GM12873 (cell line): ENCODE measurements at regions not wholly inside any gene's neighbourhood (a gene's known extent, or its start where the extent isn't known, plus 50 kb on each side); places are given as distances from the start of the nearest gene placed in this dataset.

Experiments used
- TF ChIP-seq, protein P1 (sequence below): IDR thresholded peaks from 2 replicates; pipeline ENCODE4 v1.5.1; 2012; ENCODE audit warnings: low read depth, mild to moderate bottlenecking, moderate library complexity, low read length, control low read depth; ENCODE audit not compliant: insufficient read depth; ENCODE audit errors: missing control alignments

DNA sequence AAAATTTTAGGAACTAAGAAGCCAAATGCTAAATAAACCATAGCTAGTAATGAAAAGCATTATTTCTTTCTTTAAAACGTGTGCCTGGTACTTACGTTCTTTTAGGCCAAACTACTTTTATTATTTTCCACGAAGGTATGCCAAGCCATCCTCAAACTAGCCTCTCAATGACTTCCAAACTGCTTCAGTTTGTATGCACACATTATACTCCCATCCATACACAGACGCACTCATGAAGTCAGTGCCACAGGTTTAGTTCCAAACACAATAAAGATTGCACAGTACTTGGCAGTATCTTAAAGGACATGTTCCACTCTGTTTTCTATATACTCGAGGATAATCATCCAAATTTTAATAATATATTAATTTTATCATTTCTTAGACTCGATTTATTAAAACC lies 609.2 kb upstream of the ZNF385D start:
- TF ChIP-seq, protein P1, sequence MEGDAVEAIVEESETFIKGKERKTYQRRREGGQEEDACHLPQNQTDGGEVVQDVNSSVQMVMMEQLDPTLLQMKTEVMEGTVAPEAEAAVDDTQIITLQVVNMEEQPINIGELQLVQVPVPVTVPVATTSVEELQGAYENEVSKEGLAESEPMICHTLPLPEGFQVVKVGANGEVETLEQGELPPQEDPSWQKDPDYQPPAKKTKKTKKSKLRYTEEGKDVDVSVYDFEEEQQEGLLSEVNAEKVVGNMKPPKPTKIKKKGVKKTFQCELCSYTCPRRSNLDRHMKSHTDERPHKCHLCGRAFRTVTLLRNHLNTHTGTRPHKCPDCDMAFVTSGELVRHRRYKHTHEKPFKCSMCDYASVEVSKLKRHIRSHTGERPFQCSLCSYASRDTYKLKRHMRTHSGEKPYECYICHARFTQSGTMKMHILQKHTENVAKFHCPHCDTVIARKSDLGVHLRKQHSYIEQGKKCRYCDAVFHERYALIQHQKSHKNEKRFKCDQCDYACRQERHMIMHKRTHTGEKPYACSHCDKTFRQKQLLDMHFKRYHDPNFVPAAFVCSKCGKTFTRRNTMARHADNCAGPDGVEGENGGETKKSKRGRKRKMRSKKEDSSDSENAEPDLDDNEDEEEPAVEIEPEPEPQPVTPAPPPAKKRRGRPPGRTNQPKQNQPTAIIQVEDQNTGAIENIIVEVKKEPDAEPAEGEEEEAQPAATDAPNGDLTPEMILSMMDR = no peak

DNA sequence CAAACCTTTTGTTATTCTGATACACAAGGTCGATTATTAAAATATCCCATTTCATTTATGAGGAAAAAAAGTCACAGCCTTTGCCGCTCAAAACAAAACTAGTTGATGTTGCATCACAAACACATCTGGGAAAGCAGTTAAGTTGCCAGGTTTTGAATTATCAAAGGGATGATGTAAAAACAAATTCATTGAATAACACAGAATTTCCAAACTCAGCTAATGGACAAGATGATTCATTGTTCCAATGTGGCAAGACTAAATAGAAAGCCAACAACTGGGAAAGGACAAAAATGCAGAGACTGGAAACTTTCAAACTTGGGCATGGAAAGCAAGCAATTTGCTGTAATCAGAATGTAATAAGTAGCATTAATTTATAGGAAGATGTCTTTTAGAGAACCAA lies 610.0 kb upstream of the ZNF385D start:
- TF ChIP-seq, protein P1 = no peak

DNA sequence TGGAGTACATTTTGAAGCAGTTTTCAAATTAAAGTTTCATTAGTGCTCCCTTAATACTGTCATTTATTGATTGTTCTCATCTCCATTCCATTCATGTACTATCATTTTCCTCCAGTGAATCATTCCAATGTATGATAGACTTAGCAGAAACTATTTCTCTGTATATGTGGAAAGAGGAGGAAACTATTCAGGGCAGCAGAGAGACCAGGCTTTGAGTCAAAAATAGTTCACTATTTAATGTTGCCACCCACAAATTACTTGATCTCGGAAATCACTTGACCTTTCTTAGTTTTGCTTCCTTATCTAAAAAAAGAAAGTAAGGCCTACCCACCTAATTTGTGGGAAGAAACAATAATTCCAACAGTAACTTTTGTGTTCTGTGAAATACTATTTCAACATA lies 610.5 kb upstream of the ZNF385D start:
- TF ChIP-seq, protein P1 = no peak

DNA sequence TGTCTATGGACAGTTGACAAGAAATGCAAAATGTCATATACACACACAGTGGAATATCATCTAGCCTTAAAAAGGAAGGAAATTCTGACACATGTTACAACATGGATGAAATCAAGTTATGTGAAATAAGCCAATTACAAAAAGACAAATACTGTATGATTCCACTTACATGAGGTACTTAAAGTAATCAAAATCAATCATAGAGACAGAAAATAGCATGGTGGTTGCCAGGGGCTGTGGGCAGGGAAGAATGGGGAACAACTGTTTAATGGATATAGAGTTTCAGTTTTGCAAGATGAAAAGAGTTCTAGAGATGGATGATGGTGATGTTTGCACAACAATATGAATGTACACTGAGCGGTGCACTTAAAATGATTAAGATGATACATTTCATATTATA lies 613.8 kb upstream of the ZNF385D start:
- TF ChIP-seq, protein P1 = no peak

DNA sequence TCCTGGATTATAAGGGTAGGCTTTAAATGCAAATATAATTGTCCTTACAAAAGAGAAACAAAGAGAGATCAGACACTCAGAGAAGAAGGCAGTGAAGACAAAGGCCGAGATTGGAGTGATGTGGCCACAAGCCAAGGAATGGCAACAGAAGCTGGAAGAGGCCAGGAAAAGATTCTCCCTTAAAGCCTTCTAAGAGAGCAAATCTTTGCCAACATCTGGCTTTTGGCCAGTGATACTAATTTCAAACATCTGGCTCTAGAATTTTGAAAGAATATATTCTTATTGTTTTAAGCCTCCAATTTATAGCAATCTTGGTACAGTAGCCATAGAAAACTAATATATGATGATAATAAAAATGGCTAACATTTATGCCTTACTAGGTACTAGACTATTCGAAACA lies 615.8 kb upstream of the ZNF385D start:
- TF ChIP-seq, protein P1 = no peak

DNA sequence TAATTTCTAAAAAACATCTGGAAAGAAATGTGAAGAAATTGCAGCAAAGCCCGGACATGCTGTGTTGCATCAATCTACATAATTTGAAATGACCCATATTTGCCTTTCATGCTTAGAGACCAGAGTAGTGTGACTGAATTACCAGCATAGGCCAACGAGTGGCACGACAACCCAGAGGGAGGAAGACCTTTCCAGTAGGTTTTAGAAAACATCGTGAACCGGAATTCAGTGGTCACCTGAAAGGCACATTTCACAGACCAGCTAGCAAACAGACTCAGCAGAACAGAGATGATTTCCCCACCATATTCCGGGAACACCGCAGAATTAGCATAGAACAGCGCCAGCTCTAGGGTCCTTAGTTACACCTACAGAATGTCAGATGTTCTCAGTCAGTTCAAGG lies 620.0 kb upstream of the ZNF385D start:
- TF ChIP-seq, protein P1 = no peak

DNA sequence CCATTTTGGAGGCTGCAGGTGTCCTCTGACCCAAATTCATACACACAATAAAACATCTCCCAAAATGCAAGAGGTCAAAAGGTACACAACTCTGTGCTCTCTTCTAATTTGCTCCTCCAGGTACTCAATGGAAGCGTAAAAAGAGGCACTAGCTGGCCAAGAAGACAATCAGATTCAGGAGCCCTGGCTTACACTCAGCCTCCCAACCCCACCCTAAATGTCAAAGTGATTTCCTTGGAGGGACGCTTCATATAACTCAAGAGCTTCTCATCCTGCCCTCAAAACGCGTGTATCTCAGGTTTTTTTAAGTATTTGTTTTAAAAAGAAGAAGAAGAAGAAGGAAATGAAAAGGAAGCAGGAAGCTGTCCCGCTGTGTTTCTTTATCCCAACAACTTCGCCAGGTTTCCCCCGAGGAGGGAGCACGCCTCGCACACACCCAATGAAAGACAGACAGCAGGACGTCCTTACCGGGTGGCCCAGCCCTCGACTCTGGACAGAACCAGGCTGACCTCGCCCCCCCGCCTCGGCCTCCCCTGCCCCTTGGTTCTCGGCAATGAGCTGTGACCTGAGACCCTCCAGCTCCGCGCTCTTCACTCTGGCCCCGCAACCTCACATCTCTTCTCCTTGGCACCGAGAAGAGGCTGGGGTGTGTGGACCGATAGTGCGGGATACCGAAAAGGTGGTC lies 620.7 kb upstream of the ZNF385D start:
- TF ChIP-seq, protein P1 = no peak
